SK-N-SH (cell line): ENCODE measurements at regions not wholly inside any gene's neighbourhood (a gene's known extent, or its start where the extent isn't known, plus 50 kb on each side); places are given as distances from the start of the nearest gene placed in this dataset.

Experiments
- CTCF ChIP-seq: fragments of 200-600 bp; sonication (generic); IDR thresholded peaks from 2 replicates; pipeline ENCODE4 v1.6.1; 2017; ENCODE audit warnings: antibody characterized with exemption, mild to moderate bottlenecking, moderate library complexity
- ELF1 ChIP-seq: IDR thresholded peaks from 2 replicates; pipeline ENCODE4 v1.4.0; 2012
- EZH2phosphoT487 ChIP-seq: fragments of 200-600 bp; sonication (generic); IDR thresholded peaks from 2 replicates; pipeline ENCODE4 v1.6.1; 2017; ENCODE audit warnings: low read depth, mixed run types, mild to moderate bottlenecking, antibody characterized with exemption, moderate library complexity, borderline replicate concordance
- FOXM1 ChIP-seq: IDR thresholded peaks from 2 replicates; pipeline ENCODE4 v1.4.0; 2012; ENCODE audit warnings: low read depth, mild to moderate bottlenecking
- GABPA ChIP-seq: IDR thresholded peaks from 2 replicates; pipeline ENCODE4 v1.4.0; 2012; ENCODE audit warnings: low read depth, mild to moderate bottlenecking
- MAX ChIP-seq: IDR thresholded peaks from 2 replicates; pipeline ENCODE4 v1.4.0; 2012; ENCODE audit warnings: low read depth
- NRF1 ChIP-seq: IDR thresholded peaks from 2 replicates; pipeline ENCODE4 v1.6.1; 2012; ENCODE audit warnings: low read depth, mild to moderate bottlenecking, low read length
- REST ChIP-seq: IDR thresholded peaks from 2 replicates; pipeline ENCODE4 v1.6.1; 2012; ENCODE audit warnings: mild to moderate bottlenecking, low read depth, low read length, moderate library complexity
- RFX5 ChIP-seq: IDR thresholded peaks from 2 replicates; pipeline ENCODE4 v1.6.1; 2012; ENCODE audit warnings: mild to moderate bottlenecking, improper control_type of control experiment, low read length
- SIN3A ChIP-seq: IDR thresholded peaks from 2 replicates; pipeline ENCODE4 v1.6.1; 2012; ENCODE audit warnings: low read depth, mild to moderate bottlenecking, low read length, moderate library complexity, borderline replicate concordance
- SMC3 ChIP-seq: IDR thresholded peaks from 2 replicates; pipeline ENCODE4 v1.6.1; 2012; ENCODE audit warnings: low read depth, low read length, improper control_type of control experiment
- ZBTB33 ChIP-seq: IDR thresholded peaks from 2 replicates; pipeline ENCODE4 v1.4.0; 2012; ENCODE audit warnings: low read depth, borderline replicate concordance

- TF ChIP-seq ZBTB33, result no peak
- no peak for TF ChIP-seq CTCF
- no peak for TF ChIP-seq GABPA
- no peak for TF ChIP-seq SMC3
- TF ChIP-seq RFX5, result no peak
- TF ChIP-seq FOXM1, result no peak
- TF ChIP-seq MAX, result no peak
- TF ChIP-seq NRF1, result no peak
- no peak for TF ChIP-seq SIN3A
- TF ChIP-seq EZH2phosphoT487, result no peak
- no peak for TF ChIP-seq ELF1
- no peak for TF ChIP-seq REST
Measured at GRCh38 chrX:97863261-97863660, 979.6 kb downstream of the RPA4 start.
